K562 (cell line): ENCODE measurements at regions not wholly inside any gene's neighbourhood (a gene's known extent, or its start where the extent isn't known, plus 50 kb on each side); places are given as distances from the start of the nearest gene placed in this dataset.

Source experiments
- ATAC-seq: fragments of 200-7000 bp; cut with Tn5 transposase; 3 replicates; pipeline ENCODE4 v1.9.1; 2020; ENCODE audit warnings: moderate library complexity
- BruUV-seq: library from RNA; stranded (reverse); fragments of 400-500 nt; replicated peaks from 2 replicates; lab custom pipeline; 2021; lab: Mats Ljungman, UMichigan
- CTCF ChIA-PET: fragments of 300-600 bp; formaldehyde crosslinking; extraction: SDS; loops from one replicate; lab custom pipeline; 2021; ENCODE audit warnings: low intra/inter-chr PET ratio; lab: Yijun Ruan, JAX
- POLR2A ChIA-PET: fragments of 300-600, 350-650 bp; sonication (Branson Sonifier 250); formaldehyde crosslinking; extraction: SDS; loops from one replicate; lab custom pipeline; 2021; ENCODE audit warnings: antibody characterized with exemption, inconsistent platforms; lab: Yijun Ruan, JAX
- DNase-seq, 4 experiments: peaks; one replicate each; pipeline versions ENCODE4 v3.0.0 to v3.0.0-alpha.2; 2011 to 2018; ENCODE audit warnings: low spot score in 3 of 4, mixed read lengths in 3 of 4; ENCODE audit errors: extremely low read depth in 1 of 4
- FAIRE-seq: peaks from 2 replicates; lab custom pipeline; 2011; peaks lifted over from hg19 to GRCh38; lab: Jason Lieb, UNC
- H2AFZ ChIP-seq: 2 replicates; pipeline ENCODE4 v1.6.0; 2011; ENCODE audit warnings: low read depth, low read length, control low read depth, inconsistent platforms
- H3K27ac ChIP-seq: fragments of 200-600 bp; 3 replicates; pipeline ENCODE4 v1.8.0; 2011; ENCODE audit warnings: low read depth, mild to moderate bottlenecking, control low read depth, inconsistent platforms, low read length, moderate library complexity, mixed read lengths; ENCODE audit errors: extremely low read depth
- H3K27me3 ChIP-seq, 2 experiments: fragments of 300-600 bp in 1 of 2; 2 replicates in 1 of 2; 3 replicates in 1 of 2; pipeline versions ENCODE4 v1.6.0 to v1.8.0; 2011; ENCODE audit warnings: inconsistent platforms in 2 of 2, low read length in 2 of 2, mild to moderate bottlenecking in 1 of 2, mixed read lengths in 1 of 2, moderate library complexity in 1 of 2; ENCODE audit not compliant: control insufficient read depth in 2 of 2, insufficient read depth in 2 of 2
- H3K36me3 ChIP-seq: fragments of 300-600 bp; 3 replicates; pipeline ENCODE4 v1.8.0; 2011; ENCODE audit warnings: mild to moderate bottlenecking, low read length, inconsistent platforms; ENCODE audit not compliant: control insufficient read depth, insufficient read depth
- H3K4me1 ChIP-seq, 2 experiments: fragments of 200-600 bp in 1 of 2; replicated peaks in 1 of 2; 2 replicates in 1 of 2; 3 replicates in 1 of 2; pipeline versions ENCODE4 v1.5.1 to v1.8.0; 2011; ENCODE audit warnings: inconsistent platforms in 2 of 2, low read length in 2 of 2, mild to moderate bottlenecking in 1 of 2, mixed read lengths in 1 of 2, moderate library complexity in 1 of 2; ENCODE audit not compliant: control insufficient read depth in 2 of 2, insufficient read depth in 2 of 2
- H3K4me2 ChIP-seq: 2 replicates; pipeline ENCODE4 v1.6.1; 2011; ENCODE audit warnings: low read length, control low read depth, inconsistent platforms, mixed read lengths; ENCODE audit not compliant: insufficient read depth
- H3K4me3 ChIP-seq: fragments of 200-600 bp; sonication (generic), shearing (Covaris generic); 2 replicates; pipeline ENCODE4 v1.5.1; 2016; ENCODE audit warnings: control low read depth, inconsistent platforms
- H3K79me2 ChIP-seq: fragments of 200-600 bp; 3 replicates; pipeline ENCODE4 v1.8.0; 2011; ENCODE audit warnings: low read length, inconsistent platforms; ENCODE audit not compliant: control insufficient read depth, insufficient read depth
- H3K9ac ChIP-seq, 2 experiments: 2 replicates each; pipeline versions ENCODE4 v1.6.0 to v1.6.1; 2011; ENCODE audit warnings: low read depth in 2 of 2, low read length in 2 of 2, control low read depth in 1 of 2, inconsistent platforms in 1 of 2, mild to moderate bottlenecking in 1 of 2, mixed read lengths in 1 of 2; ENCODE audit not compliant: insufficient read depth in 1 of 2
- H3K9me1 ChIP-seq: one replicate; pipeline ENCODE4 v1.6.0; 2011; ENCODE audit warnings: inconsistent platforms, mild to moderate bottlenecking, low read length, moderate library complexity; ENCODE audit not compliant: control insufficient read depth, insufficient read depth
- H3K9me3 ChIP-seq: replicated peaks from 2 replicates; pipeline ENCODE4 v1.5.1; 2011; ENCODE audit warnings: low read depth, low read length, inconsistent platforms; ENCODE audit not compliant: control insufficient read depth, insufficient read depth
- H4K20me1 ChIP-seq: replicated peaks from 2 replicates; pipeline ENCODE4 v1.6.1; 2011; ENCODE audit warnings: low read length, inconsistent platforms, mixed read lengths; ENCODE audit not compliant: control insufficient read depth, insufficient read depth
- ELK1 ChIP-seq: sonication (generic); formaldehyde crosslinking; IDR thresholded peaks from 2 replicates; pipeline ENCODE4 v1.8.1; 2022; ENCODE audit warnings: missing genetic modification reagents
- ETV6 ChIP-seq, 3 experiments: fragments of 150-350 bp in 1 of 3; sonication (generic) in 1 of 3; formaldehyde crosslinking in 1 of 3; IDR thresholded peaks; 2 replicates each; pipeline versions ENCODE4 v1.6.1 to v1.8.0; 2014 to 2022; ENCODE audit warnings: borderline replicate concordance in 2 of 3, low read depth in 2 of 3, antibody characterized with exemption in 1 of 3, low read length in 1 of 3, mild to moderate bottlenecking in 1 of 3, missing genetic modification reagents in 1 of 3
- IRF1 ChIP-seq: sonication (generic); formaldehyde crosslinking; IDR thresholded peaks from 2 replicates; pipeline ENCODE4 v1.8.0; 2022; ENCODE audit warnings: missing genetic modification reagents, mild to moderate bottlenecking, borderline replicate concordance
- THRAP3 ChIP-seq: fragments of 450-650 bp; IDR thresholded peaks from 2 replicates; pipeline ENCODE4 v1.6.1; 2016; ENCODE audit warnings: mild to moderate bottlenecking, inconsistent platforms, borderline replicate concordance
- WGBS: fragments of 100-300 bp; shearing (Covaris generic); methylation state at CpG from one replicate; pipeline ENCODE4 v1.1.6; 2016; ENCODE audit warnings: low coverage, mixed read lengths; ENCODE audit not compliant: insufficient coverage; ENCODE audit errors: missing lambda C conversion rate; 5-methylcytosine and 5-hydroxymethylcytosine counted together
- in situ Hi-C: fragments of 300-500 bp; cut with MboI; formaldehyde crosslinking; loops from 4 replicates; pipeline ENCODE4 v1.15.0; 2018; ENCODE audit warnings: inconsistent platforms, mixed read lengths
- intact Hi-C: fragments of 100-400 bp; cut with micrococcal nuclease; formaldehyde crosslinking; loops from 2 replicates; pipeline ENCODE4 v1.14.2; 2022

GRCh38 chr5:164893071-164893470, 1387.7 kb downstream of the MAT2B start:
- no peaks in the 10 kb centered on the region for H3K9me3 ChIP-seq
- no peak for TF ChIP-seq ELK1 (CRISPR knock-in tag)
- no peak for TF ChIP-seq ETV6 (IDR thresholded peaks at IDR 0.05; ENCODE audit: borderline replicate concordance in 1 of 2, low read depth in 2 of 2, low read length in 1 of 2)
- no peak for TF ChIP-seq ETV6 (CRISPR knock-in tag; IDR thresholded peaks at IDR 0.05; ENCODE audit: borderline replicate concordance)
- no peak for TF ChIP-seq IRF1 (CRISPR knock-in tag)
- no peak for TF ChIP-seq THRAP3
- no peak for ATAC-seq
- H4K20me1 ChIP-seq = no peaks in the 10 kb centered on the region
- no peaks in the 10 kb centered on the region for H3K79me2 ChIP-seq
- no peak for FAIRE-seq
- H3K4me1 ChIP-seq = no peaks in the 10 kb centered on the region
- ChIA-PET CTCF (no interaction called here), POLR2A (no interaction called here)
- DNase-seq = no peak
- in situ Hi-C loops = no loop called here
- H3K27me3 ChIP-seq = no peaks in the 10 kb centered on the region
- H3K9ac ChIP-seq = no peak overlapping the region
- H3K27ac ChIP-seq = no peak overlapping the region
- intact Hi-C loops = no loop called here
- BruUV-seq = no TSS peak
- H3K4me2 ChIP-seq = no peak overlapping the region
- no peak overlapping the region for H3K4me3 ChIP-seq
- no peaks in the 10 kb centered on the region for H3K9me1 ChIP-seq
- H3K36me3 ChIP-seq = no peaks in the 10 kb centered on the region
- H2AFZ ChIP-seq = no peak overlapping the region
- whole genome bisulfite sequencing = 0% methylated on average over 3 of the region's 5 CpGs
